Right lobe of liver (tissue), 6 donors: ENCODE measurements at regions not wholly inside any gene's neighbourhood (a gene's known extent, or its start where the extent isn't known, plus 50 kb on each side); places are given as distances from the start of the nearest gene placed in this dataset.

Experiments
- ATAC-seq, 4 donors: fragments of 200-7000 bp; cut with Tn5 transposase; one replicate each; pipeline ENCODE4 v1.9.1; 2020; ENCODE audit warnings: mild to moderate bottlenecking in 4 of 4, moderate library complexity in 4 of 4
- DNase-seq, 3 donors: peaks; one replicate each; pipeline ENCODE4 v3.0.0-alpha.2; 2020
- H3K27ac ChIP-seq, 3 donors: fragments of 200-600 bp; one replicate each; pipeline ENCODE4 v1.8.0; 2022
- H3K27me3 ChIP-seq, 2 donors: fragments of 200-600 bp; one replicate each; pipeline ENCODE4 v1.8.0; 2022
- H3K36me3 ChIP-seq, 4 donors: fragments of 200-600 bp; sonication (generic) in 1 of 4; one replicate each; pipeline versions ENCODE4 v1.5.1 to v1.8.0; 2017 to 2022; ENCODE audit warnings: control low read depth in 1 of 4
- H3K4me1 ChIP-seq, 4 donors: fragments of 200-600 bp; sonication (generic) in 1 of 4; one replicate each; pipeline versions ENCODE4 v1.5.1 to v1.8.0; 2017 to 2022; ENCODE audit warnings: control low read depth in 1 of 4
- H3K4me3 ChIP-seq, 3 donors: fragments of 200-600 bp; one replicate each; pipeline ENCODE4 v1.8.0; 2022
- H3K9me3 ChIP-seq, 4 donors: fragments of 200-600 bp; sonication (generic) in 1 of 4; one replicate each; pipeline versions ENCODE4 v1.5.1 to v1.8.0; 2017 to 2022; ENCODE audit warnings: control low read depth in 1 of 4
- CTCF ChIP-seq, 4 donors: fragments of 200-600 bp in 3 of 4; fragments of 450-650 bp in 1 of 4; IDR thresholded peaks; one replicate each; pipeline versions ENCODE4 v1.5.1 to v1.8.0; 2016 to 2022; ENCODE audit warnings: antibody characterized with exemption in 4 of 4, mild to moderate bottlenecking in 2 of 4
- POLR2A ChIP-seq: fragments of 450-650 bp; IDR thresholded peaks from one replicate; pipeline ENCODE4 v1.6.1; 2017; ENCODE audit warnings: antibody characterized with exemption, mild to moderate bottlenecking
- WGBS: methylation state at CpG from one replicate; pipeline ENCODE4 v1.1.6; 2018; ENCODE audit warnings: low coverage, low lambda C conversion rate; ENCODE audit not compliant: insufficient coverage; ENCODE audit errors: missing lambda C conversion rate; 5-methylcytosine and 5-hydroxymethylcytosine counted together
- intact Hi-C, 2 donors: fragments of 100-400 bp; cut with DNase I; formaldehyde crosslinking; loops; one replicate each; pipeline versions ENCODE4 v1.11.2 to v1.14.1; 2022
- donor health status: DM: no; HTN: yes; CAD: no.
- donor health status: DM: no; HTN: no; CAD: no.
- donor health status: DM: no; HTN: no; CAD: no.
- donor health status: DM: no; HTN: yes; CAD: no.
- donor health status: DM: no; HTN: yes; CAD: no.

GRCh38 chr2:161097157-161097556, 63.1 kb upstream of the TANK start:
- ATAC-seq: no peak
- intact Hi-C loops: no loop called here
- H3K27me3 ChIP-seq: no peaks in the 10 kb centered on the region
- H3K4me1 ChIP-seq: no peaks in the 10 kb centered on the region
- no peak for DNase-seq
- no peak overlapping the region for H3K4me3 ChIP-seq
- no peak overlapping the region for H3K27ac ChIP-seq
- H3K9me3 ChIP-seq: no peaks in the 10 kb centered on the region
- TF ChIP-seq POLR2A (no peak), CTCF (IDR thresholded peaks at IDR 0.05) (no peak)
- 74% methylated on average over 2 of the region's 2 CpGs for WGBS
- H3K36me3 ChIP-seq: no peaks in the 10 kb centered on the region

- 56% methylated on average over 4 of the region's 4 CpGs for WGBS
- H3K27ac ChIP-seq: no peak overlapping the region
- intact Hi-C loops: no loop called here
- H3K27me3 ChIP-seq: no peaks in the 10 kb centered on the region
- no peak for TF ChIP-seq CTCF (IDR thresholded peaks at IDR 0.05)
- no peak for TF ChIP-seq POLR2A
- H3K4me3 ChIP-seq: no peak overlapping the region
- ATAC-seq (no peak), DNase-seq (no peak)
- no peaks in the 10 kb centered on the region for H3K9me3 ChIP-seq
- no peaks in the 10 kb centered on the region for H3K4me1 ChIP-seq
- H3K36me3 ChIP-seq: no peaks in the 10 kb centered on the region
Measured at GRCh38 chr2:161100211-161100895, 59.9 kb upstream of the TANK start.

- intact Hi-C loops: no loop called here
- no peaks in the 10 kb centered on the region for H3K9me3 ChIP-seq
- H3K4me3 ChIP-seq: no peak overlapping the region
- ATAC-seq (no peak), DNase-seq (no peak)
- no peaks in the 10 kb centered on the region for H3K4me1 ChIP-seq
- WGBS: 90% methylated on average over 1 of the region's 2 CpGs
- TF ChIP-seq CTCF (IDR thresholded peaks at IDR 0.05) (no peak), POLR2A (no peak)
- no peaks in the 10 kb centered on the region for H3K27me3 ChIP-seq
- H3K36me3 ChIP-seq: no peaks in the 10 kb centered on the region
- H3K27ac ChIP-seq: no peak overlapping the region
Measured at GRCh38 chr2:161101406-161101805, 58.8 kb upstream of the TANK start.

- TF ChIP-seq CTCF (IDR thresholded peaks at IDR 0.05): no peak
- TF ChIP-seq POLR2A: no peak
- ATAC-seq (no peak), DNase-seq (no peak)
- Histone ChIP-seq H3K9me3 (no peaks in the 10 kb centered on the region), H3K36me3 (no peaks in the 10 kb centered on the region), H3K27me3 (no peaks in the 10 kb centered on the region), H3K4me3 (no peak overlapping the region), H3K4me1 (no peaks in the 10 kb centered on the region), H3K27ac (no peak overlapping the region)
- intact Hi-C loops: no loop called here
Measured at GRCh38 chr2:161102770-161103450, 57.3 kb upstream of the TANK start.
